ENCODE measurements at regions not wholly inside any gene's neighbourhood (a gene's known extent, or its start where the extent isn't known, plus 50 kb on each side); places are given as distances from the start of the nearest gene placed in this dataset.

DNA sequence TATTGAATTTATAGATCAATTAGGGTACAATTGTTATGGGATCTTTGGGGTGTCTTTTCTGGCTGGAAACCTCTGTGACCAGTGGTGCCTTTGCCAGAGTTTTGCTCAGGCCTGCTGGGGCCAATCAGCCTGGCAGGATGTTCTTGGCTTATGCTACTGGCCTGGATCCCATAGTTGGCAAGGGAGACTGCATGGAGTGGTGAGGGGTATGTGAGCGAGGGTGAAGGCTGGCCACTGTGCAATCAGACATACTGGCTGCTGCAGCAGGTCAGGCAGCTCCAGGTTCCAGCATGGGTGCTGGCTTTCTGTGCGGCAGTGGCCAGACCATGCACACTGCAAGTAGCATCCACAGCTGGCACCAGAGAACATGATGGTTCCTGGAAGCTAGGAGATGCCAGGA is 1053.2 kb upstream of the GBE1 start:
- in situ Hi-C loops (cut with HindIII; ENCODE audit: low pct_ligation_motif_present, low pct_unique_long_range_greater_than_20kb, low sequenced_read_pairs) = no loop called here
- no peak for DNase-seq

DNA sequence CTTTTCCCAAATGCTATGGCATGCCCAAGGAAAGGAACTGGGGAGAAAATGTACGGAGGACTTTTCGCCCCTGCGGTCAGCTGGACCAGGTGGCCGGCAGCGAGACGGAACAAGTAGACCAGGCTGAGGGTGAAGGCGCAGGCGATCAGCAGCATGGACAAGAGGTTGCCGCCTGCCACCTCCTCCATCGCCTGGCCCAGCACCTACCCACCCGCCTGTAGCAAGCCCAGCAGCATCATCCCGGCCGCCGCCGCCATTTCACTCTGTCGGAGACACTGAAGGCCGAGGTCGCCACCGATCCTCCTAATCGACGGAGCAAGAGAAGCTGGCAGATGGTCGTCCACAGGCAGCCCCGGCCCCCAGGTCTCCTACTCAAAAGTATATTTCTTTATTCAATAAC is 1046.3 kb upstream of the GBE1 start:
- no peak for DNase-seq
- in situ Hi-C loops (cut with HindIII; ENCODE audit: low pct_ligation_motif_present, low pct_unique_long_range_greater_than_20kb, low sequenced_read_pairs) = no loop called here

DNA sequence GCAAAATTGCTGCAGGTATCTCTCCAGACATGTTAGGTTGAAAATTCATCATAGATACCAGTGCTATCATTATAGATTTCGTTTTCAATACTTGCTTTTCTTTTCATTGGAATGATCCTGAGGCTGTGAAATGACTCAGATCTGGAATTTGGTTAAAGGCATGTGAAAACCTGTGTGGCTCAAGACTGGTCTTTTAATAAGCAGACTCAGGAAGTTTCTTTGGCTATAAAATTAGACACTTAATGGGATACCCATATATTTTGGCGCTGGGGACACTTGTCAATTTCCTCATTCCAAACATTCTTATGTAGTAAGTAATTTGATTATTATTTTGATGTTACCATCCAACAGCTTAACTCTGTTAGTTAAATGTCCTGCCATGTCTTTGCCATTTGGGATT is 1041.1 kb upstream of the GBE1 start:
- in situ Hi-C loops (cut with HindIII; ENCODE audit: low pct_ligation_motif_present, low pct_unique_long_range_greater_than_20kb, low sequenced_read_pairs) = no loop called here
- no peak for DNase-seq

DNA sequence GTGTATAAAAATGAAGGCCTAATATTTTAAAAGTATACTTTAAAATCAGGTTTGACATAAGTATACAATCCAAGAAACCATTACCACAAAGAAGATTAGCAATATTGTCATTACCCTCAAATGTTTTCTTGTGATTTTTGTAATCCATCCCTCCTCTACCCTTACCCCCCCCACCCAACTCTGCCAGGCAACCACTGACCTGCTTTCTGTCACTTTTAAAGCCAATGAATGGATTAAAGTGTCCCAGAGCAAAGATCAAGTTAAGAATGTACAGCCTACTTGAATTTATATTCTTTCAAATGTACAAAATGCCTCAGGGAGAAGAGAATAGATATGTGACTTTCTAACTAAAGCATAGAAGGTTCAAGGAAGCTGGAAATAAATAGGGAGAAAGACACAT is 1038.8 kb upstream of the GBE1 start:
- in situ Hi-C loops (cut with HindIII; ENCODE audit: low pct_ligation_motif_present, low pct_unique_long_range_greater_than_20kb, low sequenced_read_pairs) = no loop called here
- DNase-seq = no peak

DNA sequence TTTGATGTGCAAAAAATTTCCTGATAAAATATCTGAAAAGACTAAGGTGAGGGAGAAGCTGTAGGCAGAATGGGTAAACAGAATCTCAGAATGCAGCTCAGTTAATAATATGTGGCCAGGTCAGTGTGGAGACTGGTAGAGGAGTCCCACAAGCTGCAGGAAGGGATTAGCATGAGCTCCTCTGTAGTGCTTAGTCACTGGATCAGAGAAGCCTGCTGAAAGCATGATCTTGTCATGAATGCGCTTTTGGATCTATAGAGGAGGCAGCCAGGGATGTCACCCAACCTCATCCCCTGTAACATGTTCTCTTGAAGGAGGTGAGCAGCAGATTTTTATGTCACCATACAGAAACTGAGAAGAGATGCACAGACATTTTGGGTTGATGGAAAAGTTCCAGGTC is 1035.3 kb upstream of the GBE1 start:
- in situ Hi-C loops (cut with HindIII; ENCODE audit: low pct_ligation_motif_present, low pct_unique_long_range_greater_than_20kb, low sequenced_read_pairs) = no loop called here
- DNase-seq = no peak

DNA sequence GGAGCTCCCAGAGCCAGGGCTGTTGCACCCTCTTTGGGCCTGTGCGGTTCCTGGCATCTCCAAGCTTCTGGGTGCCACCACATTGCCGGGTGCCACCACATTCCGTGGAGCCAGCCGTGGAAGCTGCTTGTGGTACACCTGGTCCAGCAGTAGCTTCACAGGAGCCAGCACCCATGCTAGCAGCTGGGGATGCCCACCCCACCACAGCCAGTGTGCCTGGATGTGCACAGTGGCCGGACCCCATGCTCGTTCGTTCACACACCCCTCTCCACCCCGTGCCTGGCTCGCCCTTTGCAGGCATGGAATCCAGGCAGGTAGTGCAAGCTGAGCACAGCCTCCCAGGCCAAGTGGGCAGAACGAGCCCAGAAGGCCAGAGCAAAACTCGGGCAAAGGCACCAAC is 1029.8 kb upstream of the GBE1 start:
- in situ Hi-C loops (cut with HindIII; ENCODE audit: low pct_ligation_motif_present, low pct_unique_long_range_greater_than_20kb, low sequenced_read_pairs) = no loop called here
- no peak for DNase-seq

DNA sequence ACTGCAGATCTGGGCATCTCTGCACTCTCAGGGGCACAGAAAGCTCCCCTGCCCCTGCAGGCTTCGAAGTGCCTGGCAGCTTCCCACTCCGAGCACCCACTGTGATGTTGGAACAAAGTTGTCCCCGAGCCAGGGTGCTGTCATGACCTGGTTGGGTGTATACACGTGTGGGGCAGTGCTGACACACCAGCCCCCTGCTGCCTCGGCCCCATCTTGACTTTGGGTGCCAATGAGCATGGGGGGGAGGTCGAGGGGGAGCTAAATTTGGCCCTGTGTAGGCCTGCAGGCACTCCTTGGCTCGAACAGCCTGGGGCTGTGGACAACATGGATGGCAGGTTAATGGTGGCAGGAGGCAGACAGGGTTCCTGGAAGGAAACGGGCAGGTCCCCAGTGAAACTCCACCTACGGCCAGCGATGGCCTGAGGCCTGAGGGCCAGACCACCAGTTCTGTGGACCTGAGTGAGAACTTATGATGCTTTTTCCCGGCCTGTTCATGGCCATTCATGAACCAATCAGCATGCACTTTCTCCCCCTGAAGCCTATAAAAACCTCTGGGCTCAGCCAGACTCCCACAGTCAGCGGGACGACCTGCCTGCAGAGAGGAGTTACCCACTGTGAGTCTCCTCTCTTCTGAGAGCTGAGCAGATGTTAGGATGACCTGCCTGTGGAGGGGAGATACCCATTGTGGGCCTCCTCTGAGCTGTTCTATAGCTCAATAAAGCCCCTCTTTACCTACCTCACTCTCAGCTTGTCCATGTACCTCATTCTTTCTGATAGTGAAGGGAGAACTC is 1029.1 kb upstream of the GBE1 start:
- DNase-seq = no peak

DNA sequence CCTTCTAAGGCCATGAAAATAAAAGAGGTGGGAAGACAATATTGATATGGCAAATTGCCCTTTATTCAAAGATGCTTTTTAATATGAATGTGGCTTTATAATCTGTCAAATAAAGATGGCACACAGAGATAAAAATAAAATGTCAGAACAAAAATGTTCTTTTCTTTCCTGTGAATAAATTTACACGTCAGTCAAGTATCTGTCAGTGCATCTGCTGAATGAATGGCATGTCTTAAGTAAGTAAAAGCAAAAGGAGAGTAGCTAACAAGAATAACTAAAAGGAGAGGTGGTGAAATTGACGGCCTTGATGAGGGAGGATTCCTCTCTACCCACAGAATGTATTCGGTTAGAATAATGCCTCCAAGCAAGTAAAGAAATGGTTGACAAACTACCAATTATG is 1021.7 kb upstream of the GBE1 start:
- DNase-seq = no peak
- in situ Hi-C loops (cut with HindIII; ENCODE audit: low pct_ligation_motif_present, low pct_unique_long_range_greater_than_20kb, low sequenced_read_pairs) = no loop called here

More for the DNA sequence above, 1029.1 kb upstream of the GBE1 start:
- in situ Hi-C loops (cut with HindIII; ENCODE audit: low pct_ligation_motif_present, low pct_unique_long_range_greater_than_20kb, low sequenced_read_pairs) = no loop called here

DNA sequence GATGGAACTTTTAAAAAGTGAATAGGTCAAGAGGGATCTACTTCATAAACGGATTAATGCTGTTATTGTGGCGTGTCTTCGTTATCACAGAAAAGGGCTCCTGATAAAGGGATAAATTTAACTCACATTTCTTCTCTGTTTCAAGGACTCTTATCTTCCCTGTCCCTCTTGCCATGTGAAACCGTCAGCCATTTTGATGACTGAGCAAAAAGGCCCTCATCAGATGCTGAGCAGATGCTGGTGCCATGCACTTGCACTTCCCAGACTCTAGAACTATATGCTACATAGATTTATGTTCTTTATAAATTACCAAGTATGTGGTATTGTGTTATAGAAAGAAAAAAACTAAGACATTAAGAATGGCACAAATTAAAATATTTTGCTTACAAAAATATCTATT is 1011.8 kb upstream of the GBE1 start:
- DNase-seq = no peak
- in situ Hi-C loops (cut with HindIII; ENCODE audit: low pct_ligation_motif_present, low pct_unique_long_range_greater_than_20kb, low sequenced_read_pairs) = no loop called here

DNA sequence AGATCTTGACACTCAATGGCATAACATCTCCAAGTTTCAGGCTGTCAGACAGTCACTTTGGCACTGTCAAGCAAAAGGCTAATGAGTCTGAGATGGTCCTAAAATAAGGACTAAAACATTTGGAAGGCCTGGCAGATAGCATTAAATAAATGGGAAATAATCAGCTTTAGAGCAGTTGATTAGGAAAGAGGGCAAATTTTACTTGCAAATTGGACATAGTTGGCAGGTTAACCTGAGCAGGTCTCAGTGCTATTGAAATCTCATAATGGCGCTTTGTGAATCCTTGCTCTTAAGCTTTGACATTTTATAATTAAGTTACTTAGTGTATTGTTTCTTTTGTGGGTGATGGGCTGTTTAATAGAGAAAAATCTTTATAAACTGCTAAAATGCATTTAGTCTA is 1003.1 kb upstream of the GBE1 start:
- no peak for DNase-seq
- in situ Hi-C loops (cut with HindIII; ENCODE audit: low pct_ligation_motif_present, low pct_unique_long_range_greater_than_20kb, low sequenced_read_pairs) = no loop called here

DNA sequence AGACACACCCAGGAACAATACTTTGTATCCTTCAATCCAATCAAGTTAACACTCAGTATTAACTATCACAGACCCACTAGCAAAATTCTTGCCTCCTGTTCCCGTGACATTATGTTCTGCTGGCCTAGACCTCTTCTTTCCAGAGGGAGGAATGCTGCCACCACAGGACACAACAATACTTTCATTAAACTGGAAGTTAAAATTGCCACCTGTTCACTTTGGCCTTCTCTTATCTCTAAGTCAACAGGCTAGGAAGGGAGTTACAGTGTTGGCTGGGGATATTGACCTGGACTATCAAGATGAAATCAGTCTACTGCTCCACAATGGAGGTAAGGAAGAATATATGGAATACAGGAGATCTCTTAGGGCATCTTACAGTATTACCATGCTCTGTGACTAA is 1000.4 kb upstream of the GBE1 start:
- DNase-seq = no peak
- in situ Hi-C loops (cut with HindIII; ENCODE audit: low pct_ligation_motif_present, low pct_unique_long_range_greater_than_20kb, low sequenced_read_pairs) = no loop called here

DNA sequence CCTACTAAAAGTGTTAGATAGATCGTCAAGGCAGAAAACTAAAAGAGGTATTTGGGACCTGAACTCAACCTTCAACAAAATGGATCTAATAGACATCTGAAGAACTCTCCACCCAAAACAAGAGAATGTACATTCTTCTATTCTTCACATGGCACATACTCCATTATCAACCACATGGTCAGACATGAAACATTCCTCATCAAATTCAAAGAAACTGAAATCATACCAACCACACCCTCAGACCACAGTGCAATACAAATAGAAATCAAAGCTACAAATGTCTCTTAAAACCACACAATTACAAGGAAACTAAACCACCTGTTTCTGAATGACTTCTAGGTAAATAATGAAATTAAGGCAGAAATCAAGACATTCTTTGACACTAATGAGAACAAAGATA is 984.1 kb upstream of the GBE1 start:
- no peak for DNase-seq
- in situ Hi-C loops (cut with HindIII; ENCODE audit: low pct_ligation_motif_present, low pct_unique_long_range_greater_than_20kb, low sequenced_read_pairs) = no loop called here

DNA sequence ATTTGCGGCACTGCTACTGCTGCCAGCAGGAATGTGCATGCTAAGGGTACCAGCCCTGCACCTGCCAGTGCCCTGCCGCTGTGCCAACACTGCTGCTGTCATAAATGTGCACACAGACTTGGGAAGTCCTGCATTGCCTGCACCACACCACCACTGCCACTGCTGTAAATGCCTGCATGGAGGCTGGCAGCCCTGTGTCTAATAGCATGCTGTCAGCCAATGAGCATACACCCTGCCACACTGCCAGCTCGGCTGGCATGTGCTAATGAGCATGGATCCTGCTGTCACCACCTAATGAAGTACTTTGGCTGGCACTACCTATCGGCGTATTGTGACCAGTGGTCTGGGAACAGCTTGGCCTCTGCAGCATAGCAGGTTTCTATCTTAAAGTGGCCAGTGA is 981.8 kb upstream of the GBE1 start:
- no peak for DNase-seq
- in situ Hi-C loops (cut with HindIII; ENCODE audit: low pct_ligation_motif_present, low pct_unique_long_range_greater_than_20kb, low sequenced_read_pairs) = no loop called here

DNA sequence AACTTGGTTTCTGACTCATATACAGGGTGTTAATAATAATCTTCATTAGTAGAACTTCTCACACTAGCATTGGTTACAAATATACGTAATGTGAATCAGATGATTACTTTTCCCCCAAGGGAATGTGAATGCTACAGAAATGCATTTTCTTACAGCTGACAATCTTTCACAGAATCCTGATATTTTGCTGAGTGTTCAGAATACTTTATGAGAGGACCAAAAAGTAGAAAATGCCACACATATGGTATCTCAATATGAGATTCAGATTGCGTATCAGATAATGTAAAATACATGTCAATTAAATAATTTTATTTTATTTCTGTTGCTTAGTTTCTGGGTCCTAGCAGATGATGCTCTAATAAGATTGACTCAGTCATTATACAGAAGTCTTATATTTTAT is 979.9 kb upstream of the GBE1 start:
- in situ Hi-C loops (cut with HindIII; ENCODE audit: low pct_ligation_motif_present, low pct_unique_long_range_greater_than_20kb, low sequenced_read_pairs) = no loop called here
- no peak for DNase-seq

DNA sequence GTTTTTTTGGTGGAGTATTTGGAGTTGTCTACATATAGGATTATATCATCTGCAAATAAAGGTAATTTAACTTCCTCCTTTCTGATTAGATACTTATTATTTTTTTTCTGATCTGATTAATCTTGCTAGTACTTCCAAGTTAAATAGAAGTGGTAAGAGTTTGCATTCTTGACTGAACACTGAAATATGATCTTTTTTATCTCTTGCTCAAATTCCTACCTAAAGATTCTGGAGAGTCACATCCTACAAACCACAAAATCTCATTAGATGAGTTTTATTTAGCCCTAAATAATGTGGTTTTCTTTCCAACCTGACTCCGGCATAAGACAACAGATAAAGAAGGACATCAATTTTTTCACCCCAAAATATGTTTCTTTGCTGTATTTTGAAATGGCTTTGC is 977.9 kb upstream of the GBE1 start:
- DNase-seq = no peak
- in situ Hi-C loops (cut with HindIII; ENCODE audit: low pct_ligation_motif_present, low pct_unique_long_range_greater_than_20kb, low sequenced_read_pairs) = no loop called here

DNA sequence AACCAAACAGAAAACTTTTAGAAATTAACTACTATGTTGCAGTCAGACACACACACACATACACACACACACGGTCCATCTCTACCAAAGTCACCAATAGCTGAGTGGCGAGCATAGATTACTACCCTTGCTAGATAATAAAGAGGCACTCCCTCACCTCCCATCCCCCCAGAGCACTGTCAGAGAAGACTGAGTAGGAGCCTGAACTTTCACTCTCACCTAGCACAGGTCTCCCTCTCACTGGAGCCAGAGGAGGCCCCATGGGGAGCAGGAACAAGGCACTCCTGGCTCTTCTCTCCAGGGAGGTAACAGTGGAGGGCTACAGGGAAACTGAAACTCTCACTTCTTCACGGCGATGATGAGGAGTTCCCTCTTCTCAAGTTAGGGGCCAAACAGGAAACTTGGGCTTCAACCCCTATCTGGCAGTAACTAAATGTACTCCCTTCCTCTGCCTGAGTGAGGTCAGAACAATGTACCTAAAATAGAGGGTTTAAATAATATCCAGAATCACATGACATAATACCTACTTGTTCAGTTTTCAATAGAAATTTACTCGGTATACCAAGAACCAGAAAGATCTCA is 975.3 kb upstream of the GBE1 start:
- DNase-seq = no peak
- in situ Hi-C loops (cut with HindIII; ENCODE audit: low pct_ligation_motif_present, low pct_unique_long_range_greater_than_20kb, low sequenced_read_pairs) = no loop called here

DNA sequence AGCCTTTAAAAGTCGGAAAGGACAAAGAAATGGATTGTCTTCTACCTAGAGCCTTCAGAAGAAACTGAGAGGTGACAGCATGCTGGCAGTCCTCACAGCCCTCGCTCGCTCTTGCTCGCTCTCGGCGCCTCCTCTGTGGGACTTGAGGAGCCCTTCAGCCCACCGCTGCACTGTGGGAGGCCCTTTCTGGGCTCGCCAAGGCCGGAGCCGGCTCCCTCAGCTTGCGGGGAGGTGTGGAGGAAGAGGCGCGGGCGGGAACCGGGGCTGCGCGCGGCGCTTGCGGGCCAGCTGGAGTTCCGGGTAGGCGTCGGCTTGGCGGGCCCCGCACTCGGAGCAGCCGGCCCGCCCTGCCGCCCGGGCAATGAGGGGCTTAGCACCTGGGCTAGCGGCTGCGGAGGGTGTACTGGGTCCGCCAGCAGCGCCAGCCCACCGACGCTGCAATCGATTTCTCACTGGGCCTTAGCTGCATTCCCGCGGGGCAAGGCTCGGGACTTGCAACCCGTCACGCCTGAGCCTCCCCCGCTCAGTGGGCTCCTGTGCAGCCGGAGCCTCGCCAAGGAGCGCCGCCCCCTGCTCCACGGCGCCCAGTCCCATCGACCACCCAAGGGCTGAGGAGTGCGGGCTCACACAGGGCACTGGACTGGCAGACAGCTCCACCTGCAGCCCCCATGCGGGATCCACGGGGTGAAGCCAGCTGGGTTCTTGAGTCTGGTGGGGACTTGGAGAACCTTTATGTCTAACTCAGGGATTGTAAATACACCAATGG is 953.8 kb upstream of the GBE1 start:
- DNase-seq = no peak
- in situ Hi-C loops (cut with HindIII; ENCODE audit: low pct_ligation_motif_present, low pct_unique_long_range_greater_than_20kb, low sequenced_read_pairs) = no loop called here

DNA sequence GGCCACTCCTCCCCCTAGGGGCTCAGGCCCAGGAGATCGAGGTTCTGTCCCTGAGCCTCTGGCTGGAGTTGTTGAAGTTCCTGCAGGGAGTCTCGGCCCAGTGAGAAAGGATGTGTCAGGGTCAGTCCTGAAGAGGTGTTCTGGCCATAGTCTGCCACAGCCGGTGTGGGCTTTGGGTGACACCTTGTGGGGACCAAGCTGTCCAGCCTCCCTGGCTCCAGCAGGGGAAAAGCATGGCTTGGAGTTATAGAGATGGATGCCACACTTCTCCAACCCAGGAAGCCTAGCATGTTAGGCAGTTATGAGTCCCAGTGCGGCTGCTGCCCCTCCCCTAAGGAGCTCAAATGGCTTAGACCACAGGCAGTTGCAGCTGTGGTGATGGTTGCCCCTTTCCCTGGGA is 945.6 kb upstream of the GBE1 start:
- in situ Hi-C loops (cut with HindIII; ENCODE audit: low pct_ligation_motif_present, low pct_unique_long_range_greater_than_20kb, low sequenced_read_pairs) = no loop called here
- DNase-seq = no peak

DNA sequence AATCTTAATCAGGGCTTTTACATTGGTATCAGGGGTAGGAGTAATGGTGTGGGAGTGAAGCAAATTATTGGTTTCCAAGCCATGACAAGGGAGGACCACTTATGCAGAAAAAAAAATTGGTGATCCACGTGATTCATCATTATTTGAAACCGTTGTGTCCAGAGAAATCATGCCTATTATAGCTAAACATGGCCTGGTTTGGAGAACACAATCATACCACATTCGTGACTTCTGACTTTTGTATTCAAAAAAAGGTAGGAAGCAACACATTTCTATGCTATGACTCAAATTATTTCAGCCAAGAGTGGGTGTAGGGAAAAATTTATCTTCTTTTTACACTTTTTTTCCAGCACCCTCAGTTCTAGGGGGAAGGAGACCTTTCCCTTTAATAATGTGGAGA is 924.3 kb upstream of the GBE1 start:
- DNase-seq = no peak
- in situ Hi-C loops (cut with HindIII; ENCODE audit: low pct_ligation_motif_present, low pct_unique_long_range_greater_than_20kb, low sequenced_read_pairs) = no loop called here
